ENCODE measurements at regions not wholly inside any gene's neighbourhood (a gene's known extent, or its start where the extent isn't known, plus 50 kb on each side); places are given as distances from the start of the nearest gene placed in this dataset.

DNA sequence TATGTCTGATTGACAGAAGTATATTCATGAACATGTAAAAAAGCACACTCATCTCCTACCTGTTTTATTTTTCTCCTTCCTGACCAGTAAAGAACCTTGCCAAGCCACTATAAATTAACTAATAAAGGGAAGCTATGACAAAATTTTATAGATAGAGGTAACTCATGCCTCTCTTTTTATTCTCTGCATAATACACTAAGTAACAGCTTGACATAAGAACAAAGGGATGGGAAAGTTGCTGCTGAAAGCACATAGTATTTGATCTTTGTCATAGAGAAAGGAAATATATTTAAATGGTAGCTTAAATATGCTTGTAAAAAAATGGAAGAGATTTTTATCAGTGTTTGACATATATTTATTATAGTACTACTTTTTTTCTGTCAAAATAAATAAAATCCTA, 1065.7 kb upstream of the CDH9 start:
- H3K27ac ChIP-seq, result no peak overlapping the region
- H3K36me3 ChIP-seq, result no peaks in the 10 kb centered on the region
- no peaks in the 10 kb centered on the region for H3K4me1 ChIP-seq (replicated peaks)
- DNase-seq (ENCODE audit: low read depth in 1 of 2, low spot score in 2 of 2), result no peak
- no peak overlapping the region for H3K4me3 ChIP-seq
- H3K9me3 ChIP-seq (replicated peaks), result no peaks in the 10 kb centered on the region
- no peaks in the 10 kb centered on the region for H3K27me3 ChIP-seq (replicated peaks)

DNA sequence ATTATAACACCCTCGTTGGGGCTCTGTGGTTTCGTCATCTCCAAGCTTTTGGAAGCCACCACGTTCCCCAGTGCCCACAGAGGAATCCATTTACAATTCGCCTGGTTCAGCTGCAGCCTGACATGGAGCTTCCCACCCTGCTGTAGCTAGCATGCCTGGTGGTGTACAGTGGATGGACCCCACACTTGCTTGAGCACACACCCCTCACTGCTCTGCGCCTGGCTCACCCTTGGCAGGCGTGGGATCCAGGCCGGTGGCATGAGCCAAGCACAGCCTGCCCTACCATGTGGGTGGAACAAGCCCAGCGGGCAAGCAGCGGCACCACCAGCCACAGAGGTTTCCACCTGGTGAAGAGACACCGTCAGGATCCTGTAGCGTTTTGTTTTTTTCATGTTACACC, 1045.7 kb upstream of the CDH9 start:
- H3K36me3 ChIP-seq, result no peaks in the 10 kb centered on the region
- no peaks in the 10 kb centered on the region for H3K9me3 ChIP-seq (replicated peaks)
- H3K27me3 ChIP-seq (replicated peaks), result no peaks in the 10 kb centered on the region
- no peak overlapping the region for H3K4me3 ChIP-seq
- H3K4me1 ChIP-seq (replicated peaks), result no peaks in the 10 kb centered on the region
- no peak for DNase-seq (ENCODE audit: low read depth in 1 of 2, low spot score in 2 of 2)
- H3K27ac ChIP-seq, result no peak overlapping the region

DNA sequence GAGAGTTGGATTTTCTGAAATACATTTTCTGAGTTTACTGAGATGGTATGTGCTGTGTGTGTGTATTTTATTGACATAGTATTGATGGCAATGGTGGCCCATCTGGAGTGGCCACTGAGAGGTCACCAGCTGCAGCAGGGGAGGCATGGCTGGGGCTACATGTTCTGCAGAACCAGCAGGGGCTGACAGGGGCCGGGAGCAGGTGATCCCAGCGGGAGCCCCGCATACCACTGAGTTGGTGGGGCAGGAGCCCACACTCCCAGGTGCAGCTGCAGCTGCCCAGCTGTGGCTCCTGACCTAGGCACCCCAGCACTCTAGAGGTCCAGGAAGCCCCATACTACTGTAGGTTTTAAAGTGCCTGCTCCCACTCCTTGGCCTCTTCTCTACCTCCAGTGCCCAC, 1044.2 kb upstream of the CDH9 start:
- no peaks in the 10 kb centered on the region for H3K4me1 ChIP-seq (replicated peaks)

GRCh38 chr5:28077291-28078240, 1039.2 kb upstream of the CDH9 start:
- H3K36me3 ChIP-seq, result no peaks in the 10 kb centered on the region
- H3K4me3 ChIP-seq, result no peak overlapping the region
- no peaks in the 10 kb centered on the region for H3K4me1 ChIP-seq (replicated peaks)
- H3K27me3 ChIP-seq (replicated peaks), result no peaks in the 10 kb centered on the region
- no peak for DNase-seq (ENCODE audit: low read depth in 1 of 2, low spot score in 2 of 2)
- H3K27ac ChIP-seq, result no peak overlapping the region
- no peaks in the 10 kb centered on the region for H3K9me3 ChIP-seq (replicated peaks)

More for the DNA sequence above, 1044.2 kb upstream of the CDH9 start:
- no peaks in the 10 kb centered on the region for H3K27me3 ChIP-seq (replicated peaks)
- H3K27ac ChIP-seq, result no peak overlapping the region
- H3K9me3 ChIP-seq (replicated peaks), result no peaks in the 10 kb centered on the region
- no peak for DNase-seq (ENCODE audit: low read depth in 1 of 2, low spot score in 2 of 2)
- H3K4me3 ChIP-seq, result no peak overlapping the region
- H3K36me3 ChIP-seq, result no peaks in the 10 kb centered on the region

DNA sequence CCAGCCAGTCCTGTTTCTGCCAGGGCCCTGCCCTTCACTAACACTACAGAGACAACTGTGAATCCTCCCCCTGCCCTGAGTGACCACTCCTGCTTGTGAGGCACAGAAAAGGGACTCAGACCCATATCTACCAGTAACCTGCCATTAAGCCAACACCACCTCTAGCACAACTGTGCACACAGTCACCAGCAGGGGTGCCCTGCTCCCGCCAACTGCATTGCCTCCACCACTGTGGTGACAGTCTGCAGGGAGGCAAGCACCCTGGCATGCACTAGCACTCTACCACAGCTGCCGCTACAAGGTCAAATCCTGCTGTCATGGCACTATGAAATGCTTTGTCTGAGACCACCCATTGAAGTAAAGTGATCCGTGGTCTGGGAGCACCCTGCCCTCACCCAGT, 1028.5 kb upstream of the CDH9 start:
- H3K9me3 ChIP-seq (replicated peaks), result no peaks in the 10 kb centered on the region
- no peaks in the 10 kb centered on the region for H3K4me1 ChIP-seq (replicated peaks)
- H3K27ac ChIP-seq, result no peak overlapping the region
- no peak for DNase-seq (ENCODE audit: low read depth in 1 of 2, low spot score in 2 of 2)
- H3K4me3 ChIP-seq, result no peak overlapping the region
- no peaks in the 10 kb centered on the region for H3K27me3 ChIP-seq (replicated peaks)
- no peaks in the 10 kb centered on the region for H3K36me3 ChIP-seq

DNA sequence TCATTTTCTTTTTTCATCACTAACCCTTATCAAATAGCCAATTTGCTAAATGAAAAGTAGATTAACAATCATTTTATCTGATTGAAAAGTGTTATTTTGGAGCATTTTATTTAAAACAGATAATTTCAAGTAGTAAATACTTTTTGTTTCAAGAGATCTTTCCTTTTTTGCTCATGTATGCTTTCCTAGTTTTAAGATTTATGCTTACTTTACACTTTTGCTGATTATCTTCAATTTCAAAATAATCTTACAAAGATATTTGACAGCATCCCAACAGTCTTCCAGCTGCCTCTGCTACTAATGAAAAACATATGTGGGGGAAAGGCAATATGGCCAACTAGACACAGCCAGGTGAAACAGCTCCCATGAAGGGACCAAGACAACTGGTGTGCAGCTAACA, 1027.3 kb upstream of the CDH9 start:
- no peak overlapping the region for H3K4me3 ChIP-seq
- H3K36me3 ChIP-seq, result no peaks in the 10 kb centered on the region
- H3K27me3 ChIP-seq (replicated peaks), result no peaks in the 10 kb centered on the region
- no peak overlapping the region for H3K27ac ChIP-seq
- H3K4me1 ChIP-seq (replicated peaks), result no peaks in the 10 kb centered on the region
- no peak for DNase-seq (ENCODE audit: low read depth in 1 of 2, low spot score in 2 of 2)
- no peaks in the 10 kb centered on the region for H3K9me3 ChIP-seq (replicated peaks)

GRCh38 chr5:28046596-28046995, 1008.2 kb upstream of the CDH9 start:
- Histone ChIP-seq H3K4me1 (replicated peaks) (no peaks in the 10 kb centered on the region), H3K27ac (no peak overlapping the region), H3K36me3 (no peaks in the 10 kb centered on the region), H3K9me3 (replicated peaks) (no peaks in the 10 kb centered on the region), H3K27me3 (replicated peaks) (no peaks in the 10 kb centered on the region), H3K4me3 (no peak overlapping the region)
- no peak for DNase-seq (ENCODE audit: low read depth in 1 of 2, low spot score in 2 of 2)

DNA sequence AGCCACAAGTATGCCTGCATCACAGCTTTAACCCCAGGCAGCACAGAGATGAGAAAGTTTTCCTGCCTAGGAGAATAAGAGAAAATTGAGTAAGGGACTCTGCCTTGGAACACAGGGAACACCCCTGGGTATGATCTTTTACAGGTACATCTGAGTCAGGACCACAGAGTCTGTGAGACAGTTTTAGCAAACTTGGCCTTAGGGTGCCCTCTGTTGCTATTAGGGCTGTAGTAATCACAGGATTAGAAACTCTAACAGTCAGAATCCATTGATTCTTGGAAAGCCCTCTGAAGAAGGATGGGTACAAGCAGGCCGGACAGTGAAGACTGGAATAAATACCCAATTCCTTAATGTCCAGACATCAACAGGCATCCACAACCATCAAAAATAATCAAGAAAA, 989.5 kb upstream of the CDH9 start:
- no peak for DNase-seq (ENCODE audit: low read depth in 1 of 2, low spot score in 2 of 2)
- Histone ChIP-seq H3K27ac (no peak overlapping the region), H3K9me3 (replicated peaks) (no peaks in the 10 kb centered on the region), H3K27me3 (replicated peaks) (no peaks in the 10 kb centered on the region), H3K4me3 (no peak overlapping the region), H3K4me1 (replicated peaks) (no peaks in the 10 kb centered on the region), H3K36me3 (no peaks in the 10 kb centered on the region)

- Histone ChIP-seq H3K36me3 (no peaks in the 10 kb centered on the region), H3K4me3 (no peak overlapping the region), H3K27ac (no peak overlapping the region), H3K27me3 (replicated peaks) (no peaks in the 10 kb centered on the region), H3K4me1 (replicated peaks) (no peaks in the 10 kb centered on the region), H3K9me3 (replicated peaks) (no peaks in the 10 kb centered on the region)
- no peak for DNase-seq (ENCODE audit: low read depth in 1 of 2, low spot score in 2 of 2)
Measured at GRCh38 chr5:28017178-28017577, 978.8 kb upstream of the CDH9 start.

- Histone ChIP-seq H3K27ac (no peak overlapping the region), H3K27me3 (replicated peaks) (no peaks in the 10 kb centered on the region), H3K36me3 (no peaks in the 10 kb centered on the region), H3K9me3 (replicated peaks) (no peaks in the 10 kb centered on the region), H3K4me3 (no peak overlapping the region), H3K4me1 (replicated peaks) (no peaks in the 10 kb centered on the region)
- DNase-seq (ENCODE audit: low read depth in 1 of 2, low spot score in 2 of 2), result no peak
Measured at GRCh38 chr5:28014779-28015178, 976.4 kb upstream of the CDH9 start.

DNA sequence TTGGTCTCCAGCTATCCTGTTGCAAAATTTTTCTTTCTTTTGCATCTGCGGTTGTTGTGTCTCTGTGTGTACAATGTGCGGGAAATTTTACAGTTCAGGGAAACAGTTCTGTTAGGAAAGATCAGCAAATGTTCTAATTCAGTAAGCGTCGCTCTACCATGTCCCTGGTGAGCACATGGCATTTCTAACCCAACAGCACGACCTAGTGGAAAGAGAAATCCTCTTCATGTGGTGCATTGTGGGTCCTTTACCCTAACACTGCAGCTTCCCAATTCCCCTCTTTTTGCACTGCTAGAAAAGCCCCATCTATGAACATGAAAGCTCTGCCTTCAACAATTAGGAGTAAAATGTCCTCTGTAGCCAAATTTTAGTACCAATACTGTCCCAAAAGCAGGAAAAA, 974.2 kb upstream of the CDH9 start:
- H3K36me3 ChIP-seq, result no peaks in the 10 kb centered on the region
- H3K9me3 ChIP-seq (replicated peaks), result no peaks in the 10 kb centered on the region
- DNase-seq (ENCODE audit: low read depth in 1 of 2, low spot score in 2 of 2), result no peak
- no peaks in the 10 kb centered on the region for H3K27me3 ChIP-seq (replicated peaks)
- H3K4me3 ChIP-seq, result no peak overlapping the region
- no peak overlapping the region for H3K27ac ChIP-seq
- H3K4me1 ChIP-seq (replicated peaks), result no peaks in the 10 kb centered on the region

GRCh38 chr5:28009576-28009975, 971.2 kb upstream of the CDH9 start:
- Histone ChIP-seq H3K4me1 (replicated peaks) (no peaks in the 10 kb centered on the region), H3K4me3 (no peak overlapping the region), H3K36me3 (no peaks in the 10 kb centered on the region), H3K27ac (no peak overlapping the region), H3K27me3 (replicated peaks) (no peaks in the 10 kb centered on the region), H3K9me3 (replicated peaks) (no peaks in the 10 kb centered on the region)
- no peak for DNase-seq (ENCODE audit: low read depth in 1 of 2, low spot score in 2 of 2)

GRCh38 chr5:27996665-27997064, 958.3 kb upstream of the CDH9 start:
- no peaks in the 10 kb centered on the region for H3K36me3 ChIP-seq
- no peak overlapping the region for H3K27ac ChIP-seq
- H3K27me3 ChIP-seq (replicated peaks), result no peaks in the 10 kb centered on the region
- no peaks in the 10 kb centered on the region for H3K4me1 ChIP-seq (replicated peaks)
- no peaks in the 10 kb centered on the region for H3K9me3 ChIP-seq (replicated peaks)
- no peak overlapping the region for H3K4me3 ChIP-seq
- no peak for DNase-seq (ENCODE audit: low read depth in 1 of 2, low spot score in 2 of 2)

DNA sequence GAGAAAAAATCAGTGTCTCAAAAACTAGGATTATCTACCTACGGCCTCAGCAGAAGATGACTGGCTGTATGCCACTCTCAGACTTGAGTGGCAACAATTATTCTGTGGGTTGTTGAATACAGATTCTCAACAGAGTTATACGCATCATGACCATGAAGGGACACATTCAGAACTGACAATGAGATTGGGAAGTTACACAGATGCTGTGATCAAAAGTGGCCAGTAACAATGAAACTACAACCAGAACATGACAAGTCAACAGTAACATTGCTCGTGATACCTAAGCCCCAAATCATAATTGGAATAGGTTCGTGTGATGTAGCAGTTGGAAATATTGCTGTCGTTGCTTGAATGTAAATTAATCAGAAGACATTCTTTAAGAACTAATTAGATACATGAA, 957.5 kb upstream of the CDH9 start:
- no peaks in the 10 kb centered on the region for H3K9me3 ChIP-seq (replicated peaks)
- H3K4me1 ChIP-seq (replicated peaks), result no peaks in the 10 kb centered on the region
- no peaks in the 10 kb centered on the region for H3K27me3 ChIP-seq (replicated peaks)
- no peak overlapping the region for H3K27ac ChIP-seq
- DNase-seq (ENCODE audit: low read depth in 1 of 2, low spot score in 2 of 2), result no peak
- H3K4me3 ChIP-seq, result no peak overlapping the region
- H3K36me3 ChIP-seq, result no peaks in the 10 kb centered on the region

DNA sequence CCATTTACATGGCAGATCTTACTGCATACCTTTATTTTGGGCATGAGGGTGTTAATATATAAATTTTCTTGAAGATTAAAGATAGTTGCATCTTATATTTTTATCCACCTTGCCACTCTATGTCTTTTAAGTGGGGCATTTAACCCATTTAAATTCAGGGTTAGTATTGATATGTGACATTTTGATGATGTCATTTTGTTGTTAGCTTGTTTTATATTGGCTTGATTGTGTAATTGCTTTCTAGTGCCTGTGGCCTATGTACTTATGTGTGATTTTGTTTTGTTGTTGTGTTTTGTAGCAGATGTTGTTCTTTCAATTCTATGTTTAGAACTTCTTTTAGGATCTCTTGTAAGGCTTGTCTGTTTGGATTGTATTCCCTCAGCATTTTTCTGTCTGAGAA, 939.9 kb upstream of the CDH9 start:
- Histone ChIP-seq H3K36me3 (no peaks in the 10 kb centered on the region), H3K4me1 (replicated peaks) (no peaks in the 10 kb centered on the region), H3K27ac (no peak overlapping the region), H3K4me3 (no peak overlapping the region), H3K9me3 (replicated peaks) (no peaks in the 10 kb centered on the region), H3K27me3 (replicated peaks) (no peaks in the 10 kb centered on the region)
- DNase-seq (ENCODE audit: low read depth in 1 of 2, low spot score in 2 of 2), result no peak

All from SJSA1 (cell line).